ENCODE measurements at regions not wholly inside any gene's neighbourhood (a gene's known extent, or its start where the extent isn't known, plus 50 kb on each side); places are given as distances from the start of the nearest gene placed in this dataset.

GRCh38 chr9:118209343-118209742 is 505.1 kb downstream of the TLR4 start:
- no peak for DNase-seq

GRCh38 chr9:118215549-118215948 is 511.3 kb downstream of the TLR4 start:
- no peak for DNase-seq

GRCh38 chr9:118222375-118222774 is 518.2 kb downstream of the TLR4 start:
- no peak for DNase-seq

- DNase-seq: no peak
Observed at GRCh38 chr9:118223111-118223510, 518.9 kb downstream of the TLR4 start.

- DNase-seq: no peak
Observed at GRCh38 chr9:118230329-118230728, 526.1 kb downstream of the TLR4 start.

- DNase-seq: no peak
Observed at GRCh38 chr9:118236625-118237024, 532.4 kb downstream of the TLR4 start.

GRCh38 chr9:118238139-118238538 is 533.9 kb downstream of the TLR4 start:
- no peak for DNase-seq

- DNase-seq: no peak
Observed at GRCh38 chr9:118252027-118252426, 547.8 kb downstream of the TLR4 start.

- DNase-seq: no peak
Observed at GRCh38 chr9:118262191-118262590, 558.0 kb downstream of the TLR4 start.

GRCh38 chr9:118263949-118264348 is 559.7 kb downstream of the TLR4 start:
- no peak for DNase-seq

- no peak for DNase-seq
Observed at GRCh38 chr9:118268046-118268445, 563.8 kb downstream of the TLR4 start.

- DNase-seq: no peak
Observed at GRCh38 chr9:118269623-118270022, 565.4 kb downstream of the TLR4 start.

GRCh38 chr9:118271331-118271730 is 567.1 kb downstream of the TLR4 start:
- no peak for DNase-seq

GRCh38 chr9:118271936-118272335 is 567.7 kb downstream of the TLR4 start:
- DNase-seq: no peak

- DNase-seq: no peak
Observed at GRCh38 chr9:118273048-118273447, 568.8 kb downstream of the TLR4 start.

- no peak for DNase-seq
Observed at GRCh38 chr9:118276784-118277183, 572.6 kb downstream of the TLR4 start.

GRCh38 chr9:118281772-118282171 is 577.6 kb downstream of the TLR4 start:
- no peak for DNase-seq

GRCh38 chr9:118283488-118283887 is 579.3 kb downstream of the TLR4 start:
- DNase-seq: no peak

GRCh38 chr9:118290116-118290515 is 585.9 kb downstream of the TLR4 start:
- no peak for DNase-seq

- DNase-seq: no peak
Observed at GRCh38 chr9:118295413-118295812, 591.2 kb downstream of the TLR4 start.

- DNase-seq: no peak
Observed at GRCh38 chr9:118302721-118303120, 598.5 kb downstream of the TLR4 start.

GRCh38 chr9:118303216-118303615 is 599.0 kb downstream of the TLR4 start:
- DNase-seq: no peak

GRCh38 chr9:118305331-118305730 is 601.1 kb downstream of the TLR4 start:
- DNase-seq: no peak

GRCh38 chr9:118306801-118307200 is 602.6 kb downstream of the TLR4 start:
- DNase-seq: no peak

- DNase-seq: no peak
Observed at GRCh38 chr9:118313965-118314364, 609.8 kb downstream of the TLR4 start.

- DNase-seq: no peak
Observed at GRCh38 chr9:118316831-118317343, 612.7 kb downstream of the TLR4 start.
